SJSA1 (cell line): ENCODE measurements at regions not wholly inside any gene's neighbourhood (a gene's known extent, or its start where the extent isn't known, plus 50 kb on each side); places are given as distances from the start of the nearest gene placed in this dataset.
"Not testable (repeated sequence)": the region's sequence is repeated elsewhere in the genome, so short reads cannot be mapped to it uniquely, and the experiment has no call there.

ENCODE experiments used
- DNase-seq, 2 experiments: peaks; one replicate each; pipeline ENCODE4 v3.0.0-alpha.2; 2015 to 2020; ENCODE audit warnings: low spot score in 2 of 2, low read depth in 1 of 2
- H3K27ac ChIP-seq: fragments of 250-450 bp; sonication (Bioruptor Pico); 2 replicates; pipeline ENCODE4 v1.5.1; 2020; ENCODE audit warnings: mild to moderate bottlenecking, moderate library complexity
- H3K27me3 ChIP-seq: fragments of 250-450 bp; sonication (Bioruptor Pico); replicated peaks from 2 replicates; pipeline ENCODE4 v1.5.1; 2020; ENCODE audit warnings: mild to moderate bottlenecking, moderate library complexity
- H3K36me3 ChIP-seq: fragments of 250-450 bp; sonication (Bioruptor Pico); 2 replicates; pipeline ENCODE4 v1.5.1; 2020; ENCODE audit warnings: mild to moderate bottlenecking
- H3K4me1 ChIP-seq: fragments of 250-450 bp; sonication (Bioruptor Pico); replicated peaks from 2 replicates; pipeline ENCODE4 v1.6.1; 2021; ENCODE audit warnings: mild to moderate bottlenecking
- H3K4me3 ChIP-seq: fragments of 250-450 bp; sonication (Bioruptor Pico); 2 replicates; pipeline ENCODE4 v1.5.1; 2020; ENCODE audit warnings: mild to moderate bottlenecking
- H3K9me3 ChIP-seq: fragments of 250-450 bp; sonication (Bioruptor Pico); replicated peaks from 2 replicates; pipeline ENCODE4 v1.5.1; 2020; ENCODE audit warnings: mild to moderate bottlenecking

GRCh38 chr1:14340002-14340785 is 258.3 kb upstream of the KAZN start:
- no peaks in the 10 kb centered on the region for H3K36me3 ChIP-seq
- H3K4me3 ChIP-seq: no peak overlapping the region
- H3K4me1 ChIP-seq: no peaks in the 10 kb centered on the region
- no peaks in the 10 kb centered on the region for H3K9me3 ChIP-seq
- H3K27me3 ChIP-seq: no peaks in the 10 kb centered on the region
- DNase-seq: no peak
- H3K27ac ChIP-seq: no peak overlapping the region

GRCh38 chr1:14341147-14341546 is 257.3 kb upstream of the KAZN start:
- Histone ChIP-seq H3K4me1 (no peaks in the 10 kb centered on the region), H3K4me3 (no peak overlapping the region), H3K36me3 (no peaks in the 10 kb centered on the region), H3K27me3 (no peaks in the 10 kb centered on the region), H3K27ac (no peak overlapping the region), H3K9me3 (no peaks in the 10 kb centered on the region)
- DNase-seq: no peak

- no peak overlapping the region for H3K27ac ChIP-seq
- H3K9me3 ChIP-seq: no peaks in the 10 kb centered on the region
- H3K4me3 ChIP-seq: no peak overlapping the region
- no peaks in the 10 kb centered on the region for H3K4me1 ChIP-seq
- H3K27me3 ChIP-seq: no peaks in the 10 kb centered on the region
- no peaks in the 10 kb centered on the region for H3K36me3 ChIP-seq
- peak in 1 of 2 experiments; percentile 4 for DNase-seq
Measured at GRCh38 chr1:14345946-14346550, 252.4 kb upstream of the KAZN start.

- DNase-seq: no peak
- no peaks in the 10 kb centered on the region for H3K27me3 ChIP-seq
- H3K4me1 ChIP-seq: no peaks in the 10 kb centered on the region
- H3K36me3 ChIP-seq: no peaks in the 10 kb centered on the region
- no peak overlapping the region for H3K27ac ChIP-seq
- no peak overlapping the region for H3K4me3 ChIP-seq
- no peaks in the 10 kb centered on the region for H3K9me3 ChIP-seq
Measured at GRCh38 chr1:14347186-14347585, 251.3 kb upstream of the KAZN start.

- Histone ChIP-seq H3K9me3 (no peaks in the 10 kb centered on the region), H3K27ac (no peak overlapping the region), H3K4me3 (no peak overlapping the region), H3K36me3 (no peaks in the 10 kb centered on the region), H3K27me3 (no peaks in the 10 kb centered on the region), H3K4me1 (no peaks in the 10 kb centered on the region)
- DNase-seq: no peak
Measured at GRCh38 chr1:14347776-14348175, 250.7 kb upstream of the KAZN start.

- Histone ChIP-seq H3K9me3 (no peaks in the 10 kb centered on the region), H3K4me3 (no peak overlapping the region), H3K36me3 (no peaks in the 10 kb centered on the region), H3K27me3 (no peaks in the 10 kb centered on the region), H3K27ac (no peak overlapping the region), H3K4me1 (no peaks in the 10 kb centered on the region)
- no peak for DNase-seq
Measured at GRCh38 chr1:14350197-14350596, 248.3 kb upstream of the KAZN start.

- no peak overlapping the region for H3K4me3 ChIP-seq
Measured at GRCh38 chr1:14352897-14353296, 245.6 kb upstream of the KAZN start.

GRCh38 chr1:14361005-14361404 is 237.5 kb upstream of the KAZN start:
- not testable (repeated sequence) for DNase-seq, H3K4me1 ChIP-seq, H3K27me3 ChIP-seq, H3K27ac ChIP-seq, H3K4me3 ChIP-seq, H3K36me3 ChIP-seq, H3K9me3 ChIP-seq

More at GRCh38 chr1:14352897-14353296, 245.6 kb upstream of the KAZN start:
- DNase-seq: no peak
- H3K4me1 ChIP-seq: no peaks in the 10 kb centered on the region
- H3K36me3 ChIP-seq: no peaks in the 10 kb centered on the region
- no peaks in the 10 kb centered on the region for H3K27me3 ChIP-seq
- no peak overlapping the region for H3K27ac ChIP-seq
- H3K9me3 ChIP-seq: no peaks in the 10 kb centered on the region

- H3K27me3 ChIP-seq: 0 out of 2 replicates have a peak, but pooled peaks cover 3% of the 10 kb centered on the region
- H3K4me1 ChIP-seq: no peaks in the 10 kb centered on the region
- H3K36me3 ChIP-seq: no peaks in the 10 kb centered on the region
- H3K9me3 ChIP-seq: no peaks in the 10 kb centered on the region
- no peak for DNase-seq
- no peak overlapping the region for H3K4me3 ChIP-seq
- no peak overlapping the region for H3K27ac ChIP-seq
Measured at GRCh38 chr1:14362331-14362730, 236.2 kb upstream of the KAZN start.

- H3K27ac ChIP-seq: no peak overlapping the region
- H3K36me3 ChIP-seq: no peaks in the 10 kb centered on the region
- H3K27me3 ChIP-seq: 0 out of 2 replicates have a peak, but pooled peaks cover 3% of the 10 kb centered on the region
- no peak for DNase-seq
- no peaks in the 10 kb centered on the region for H3K9me3 ChIP-seq
- no peaks in the 10 kb centered on the region for H3K4me1 ChIP-seq
- H3K4me3 ChIP-seq: no peak overlapping the region
Measured at GRCh38 chr1:14363036-14363590, 235.4 kb upstream of the KAZN start.

GRCh38 chr1:14363707-14364413 is 234.6 kb upstream of the KAZN start:
- H3K36me3 ChIP-seq: no peaks in the 10 kb centered on the region
- no peaks in the 10 kb centered on the region for H3K4me1 ChIP-seq
- H3K27me3 ChIP-seq: 0 out of 2 replicates have a peak, but pooled peaks cover 3% of the 10 kb centered on the region
- H3K9me3 ChIP-seq: no peaks in the 10 kb centered on the region
- DNase-seq: no peak
- H3K27ac ChIP-seq: no peak overlapping the region
- H3K4me3 ChIP-seq: no peak overlapping the region

GRCh38 chr1:14365301-14365988 is 233.0 kb upstream of the KAZN start:
- no peaks in the 10 kb centered on the region for H3K9me3 ChIP-seq
- 0 out of 2 replicates have a peak, but pooled peaks cover 3% of the 10 kb centered on the region for H3K27me3 ChIP-seq
- no peak for DNase-seq
- H3K4me1 ChIP-seq: no peaks in the 10 kb centered on the region
- H3K4me3 ChIP-seq: no peak overlapping the region
- no peaks in the 10 kb centered on the region for H3K36me3 ChIP-seq
- no peak overlapping the region for H3K27ac ChIP-seq
